Nephron progenitor cell (in vitro differentiated cells): ENCODE measurements at regions not wholly inside any gene's neighbourhood (a gene's known extent, or its start where the extent isn't known, plus 50 kb on each side); places are given as distances from the start of the nearest gene placed in this dataset.

ENCODE experiments used
- DNase-seq: peaks from one replicate; pipeline ENCODE4 v3.0.0; 2021
- H3K27ac Mint-ChIP-seq: 2 replicates; pipeline ENCODE4 v1.8.0; 2021; ENCODE audit warnings: mild to moderate bottlenecking, moderate library complexity, mixed read lengths
- H3K27me3 Mint-ChIP-seq: 2 replicates; pipeline ENCODE4 v1.8.0; 2021; ENCODE audit warnings: mild to moderate bottlenecking, low read depth, mixed read lengths; ENCODE audit not compliant: poor library complexity
- H3K36me3 Mint-ChIP-seq: 2 replicates; pipeline ENCODE4 v1.8.0; 2021; ENCODE audit warnings: low read depth, mixed read lengths
- H3K4me1 Mint-ChIP-seq: 2 replicates; pipeline ENCODE4 v1.8.0; 2021; ENCODE audit warnings: mixed read lengths
- H3K4me3 Mint-ChIP-seq: 2 replicates; pipeline ENCODE4 v1.8.0; 2021; ENCODE audit warnings: mild to moderate bottlenecking, moderate library complexity, mixed read lengths
- H3K9me3 Mint-ChIP-seq: 2 replicates; pipeline ENCODE4 v1.8.0; 2021; ENCODE audit warnings: mild to moderate bottlenecking, moderate library complexity, mixed read lengths
- CTCF ChIP-seq: fragments of 200-600 bp; sonication (generic); IDR thresholded peaks from 2 replicates; pipeline ENCODE4 v1.5.0; 2021; ENCODE audit warnings: antibody characterized with exemption

- no peak overlapping the region for H3K27ac Mint-ChIP-seq
- H3K4me1 Mint-ChIP-seq, result no peaks in the 10 kb centered on the region
- no peak for TF ChIP-seq CTCF
- DNase-seq, result no peak
- no peak overlapping the region for H3K4me3 Mint-ChIP-seq
- H3K9me3 Mint-ChIP-seq, result no peaks in the 10 kb centered on the region
- H3K27me3 Mint-ChIP-seq, result no peaks in the 10 kb centered on the region
- no peaks in the 10 kb centered on the region for H3K36me3 Mint-ChIP-seq
Measured at GRCh38 chr2:84017010-84017409, 442.1 kb downstream of the SUCLG1 start.

GRCh38 chr2:84016183-84016582, 442.9 kb downstream of the SUCLG1 start:
- Mint-ChIP-seq H3K36me3 (no peaks in the 10 kb centered on the region), H3K27ac (no peak overlapping the region), H3K4me3 (no peak overlapping the region), H3K4me1 (no peaks in the 10 kb centered on the region), H3K27me3 (no peaks in the 10 kb centered on the region), H3K9me3 (no peaks in the 10 kb centered on the region)
- no peak for DNase-seq
- TF ChIP-seq CTCF, result no peak

GRCh38 chr2:83997889-83998288, 461.2 kb downstream of the SUCLG1 start:
- Mint-ChIP-seq H3K36me3 (no peaks in the 10 kb centered on the region), H3K4me3 (no peak overlapping the region), H3K9me3 (no peaks in the 10 kb centered on the region), H3K27ac (no peak overlapping the region), H3K4me1 (no peaks in the 10 kb centered on the region), H3K27me3 (peaks cover 2% of the 10 kb centered on the region)
- DNase-seq, result no peak
- TF ChIP-seq CTCF, result no peak

GRCh38 chr2:83994633-83995179, 464.4 kb downstream of the SUCLG1 start:
- Mint-ChIP-seq H3K27me3 (peaks cover 2% of the 10 kb centered on the region), H3K4me1 (no peaks in the 10 kb centered on the region), H3K9me3 (peaks cover 7% of the 10 kb centered on the region), H3K27ac (no peak overlapping the region), H3K4me3 (no peak overlapping the region), H3K36me3 (no peaks in the 10 kb centered on the region)
- DNase-seq, result no peak
- TF ChIP-seq CTCF, result no peak

- DNase-seq, result no peak
- Mint-ChIP-seq H3K9me3 (peaks cover 7% of the 10 kb centered on the region), H3K27me3 (peaks cover 2% of the 10 kb centered on the region), H3K27ac (no peak overlapping the region), H3K4me3 (no peak overlapping the region), H3K4me1 (no peaks in the 10 kb centered on the region), H3K36me3 (no peaks in the 10 kb centered on the region)
- TF ChIP-seq CTCF, result no peak
Measured at GRCh38 chr2:83993873-83994632, 465.0 kb downstream of the SUCLG1 start.

GRCh38 chr2:83991992-83992391, 467.1 kb downstream of the SUCLG1 start:
- Mint-ChIP-seq H3K27me3 (peaks cover 2% of the 10 kb centered on the region), H3K27ac (no peak overlapping the region), H3K36me3 (no peaks in the 10 kb centered on the region), H3K4me3 (no peak overlapping the region), H3K4me1 (no peaks in the 10 kb centered on the region), H3K9me3 (peaks cover 12% of the 10 kb centered on the region)
- TF ChIP-seq CTCF, result no peak
- no peak for DNase-seq
